Trophoblast cell (in vitro differentiated cells and primary cell): ENCODE measurements at regions not wholly inside any gene's neighbourhood (a gene's known extent, or its start where the extent isn't known, plus 50 kb on each side); places are given as distances from the start of the nearest gene placed in this dataset.

Source experiments
- DNase-seq, 2 donors: peaks; one replicate each; pipeline ENCODE4 v3.0.0-alpha.2; 2016
- H2AFZ ChIP-seq: 2 replicates; pipeline ENCODE4 v1.6.1; 2013; ENCODE audit warnings: low read length, moderate library complexity, mild to moderate bottlenecking; ENCODE audit not compliant: insufficient read depth, poor library complexity
- H2AK5ac ChIP-seq: 2 replicates; pipeline ENCODE4 v1.6.1; 2013; ENCODE audit warnings: mild to moderate bottlenecking, low read length
- H2BK120ac ChIP-seq: 2 replicates; pipeline ENCODE4 v1.6.1; 2013; ENCODE audit warnings: low read length, mild to moderate bottlenecking, moderate library complexity; ENCODE audit not compliant: insufficient read depth, poor library complexity
- H2BK12ac ChIP-seq: 2 replicates; pipeline ENCODE4 v1.6.1; 2013; ENCODE audit warnings: mild to moderate bottlenecking, low read length, moderate library complexity
- H2BK5ac ChIP-seq: 2 replicates; pipeline ENCODE4 v1.6.1; 2013; ENCODE audit warnings: low read length, low read depth, moderate library complexity, mild to moderate bottlenecking; ENCODE audit not compliant: poor library complexity
- H3K14ac ChIP-seq: 2 replicates; pipeline ENCODE4 v1.6.1; 2013; ENCODE audit warnings: mild to moderate bottlenecking, low read length
- H3K18ac ChIP-seq: 2 replicates; pipeline ENCODE4 v1.6.1; 2013; ENCODE audit warnings: mild to moderate bottlenecking, low read length
- H3K23ac ChIP-seq: 2 replicates; pipeline ENCODE4 v1.6.1; 2013; ENCODE audit warnings: low read length
- H3K27ac ChIP-seq: 2 replicates; pipeline ENCODE4 v1.5.1; 2013; ENCODE audit warnings: low read depth, mild to moderate bottlenecking, inconsistent platforms, low read length, moderate library complexity
- H3K27me3 ChIP-seq: 2 replicates; pipeline ENCODE4 v1.6.1; 2013; ENCODE audit warnings: inconsistent platforms, mild to moderate bottlenecking, low read length, moderate library complexity; ENCODE audit not compliant: insufficient read depth
- H3K36me3 ChIP-seq, 2 experiments: 1 replicate in 1 of 2; 2 replicates in 1 of 2; pipeline ENCODE4 v1.6.1; 2013; ENCODE audit warnings: low read length in 2 of 2, mild to moderate bottlenecking in 2 of 2, moderate library complexity in 1 of 2; ENCODE audit not compliant: insufficient read depth in 2 of 2, control insufficient read depth in 1 of 2
- H3K4ac ChIP-seq: 2 replicates; pipeline ENCODE4 v1.6.1; 2013; ENCODE audit warnings: low read depth, mild to moderate bottlenecking, low read length, moderate library complexity
- H3K4me1 ChIP-seq, 2 experiments: 1 replicate in 1 of 2; 2 replicates in 1 of 2; pipeline ENCODE4 v1.6.1; 2013; ENCODE audit warnings: low read length in 2 of 2, mild to moderate bottlenecking in 2 of 2, moderate library complexity in 1 of 2; ENCODE audit not compliant: insufficient read depth in 2 of 2, control insufficient read depth in 1 of 2
- H3K4me2 ChIP-seq: 2 replicates; pipeline ENCODE4 v1.6.1; 2013; ENCODE audit warnings: inconsistent platforms, mild to moderate bottlenecking, low read length, moderate library complexity
- H3K4me3 ChIP-seq: 2 replicates; pipeline ENCODE4 v1.5.1; 2013; ENCODE audit warnings: mild to moderate bottlenecking, low read depth, low read length, inconsistent platforms
- H3K79me1 ChIP-seq: one replicate; pipeline ENCODE4 v1.6.1; 2013; ENCODE audit warnings: low read length
- H3K79me2 ChIP-seq: 2 replicates; pipeline ENCODE4 v1.6.1; 2013; ENCODE audit warnings: low read length, mild to moderate bottlenecking; ENCODE audit not compliant: control insufficient read depth, insufficient read depth, poor library complexity
- H3K9ac ChIP-seq: 2 replicates; pipeline ENCODE4 v1.6.1; 2013; ENCODE audit warnings: mild to moderate bottlenecking, low read length
- H3K9me3 ChIP-seq: 2 replicates; pipeline ENCODE4 v1.6.1; 2013; ENCODE audit warnings: low read depth, mild to moderate bottlenecking, control low read depth, inconsistent platforms, low read length; ENCODE audit not compliant: insufficient read depth
- H4K12ac ChIP-seq: 2 replicates; pipeline ENCODE4 v1.6.1; 2013; ENCODE audit warnings: low read depth, mild to moderate bottlenecking, low read length, moderate library complexity
- H4K8ac ChIP-seq: 2 replicates; pipeline ENCODE4 v1.6.1; 2013; ENCODE audit warnings: low read depth, mild to moderate bottlenecking, low read length, moderate library complexity
- H4K91ac ChIP-seq: one replicate; pipeline ENCODE4 v1.6.1; 2013; ENCODE audit warnings: low read depth, mild to moderate bottlenecking, low read length, moderate library complexity
- WGBS: extraction: QIAGEN DNeasy Blood & Tissue Kit; methylation state at CpG from one replicate; pipeline ENCODE4 v1.1.7; 2013; ENCODE audit warnings: missing lambda C conversion rate; ENCODE audit not compliant: insufficient read length, insufficient coverage; ENCODE audit errors: extremely low coverage; 5-methylcytosine and 5-hydroxymethylcytosine counted together

- Histone ChIP-seq H3K9me3 (no peaks in the 10 kb centered on the region), H4K91ac (no peak overlapping the region), H4K8ac (no peak overlapping the region), H3K4me1 (no peaks in the 10 kb centered on the region), H3K4ac (no peak overlapping the region), H3K79me2 (no peaks in the 10 kb centered on the region), H2BK5ac (no peak overlapping the region), H3K23ac (no peak overlapping the region), H3K4me2 (no peak overlapping the region), H3K36me3 (no peaks in the 10 kb centered on the region), H3K27ac (no peak overlapping the region), H3K18ac (no peak overlapping the region), H3K9ac (no peak overlapping the region), H3K14ac (no peak overlapping the region), H2AFZ (no peak overlapping the region), H2BK120ac (no peak overlapping the region), H2BK12ac (no peak overlapping the region), H3K4me3 (no peak overlapping the region), H3K27me3 (no peaks in the 10 kb centered on the region), H3K79me1 (peaks cover 3% of the 10 kb centered on the region), H2AK5ac (no peak overlapping the region), H4K12ac (no peak overlapping the region)
- DNase-seq = no peak
- WGBS = no CpG with 5 or more reads among the region's 3 CpGs
These were observed 504.5 kb downstream of the XPNPEP1 start for GRCh38 chr10:109418795-109419194.

GRCh38 chr10:109417803-109418202, 505.5 kb downstream of the XPNPEP1 start:
- no peaks in the 10 kb centered on the region for H3K4me1 ChIP-seq
- no peak overlapping the region for H3K27ac ChIP-seq

GRCh38 chr10:109412353-109412752, 511.0 kb downstream of the XPNPEP1 start:
- Histone ChIP-seq H4K91ac (no peak overlapping the region), H3K4me2 (no peak overlapping the region), H2AK5ac (no peak overlapping the region), H3K27me3 (no peaks in the 10 kb centered on the region), H3K79me2 (no peaks in the 10 kb centered on the region), H3K4me3 (no peak overlapping the region), H3K79me1 (no peaks in the 10 kb centered on the region), H3K9ac (no peak overlapping the region), H3K36me3 (no peaks in the 10 kb centered on the region), H3K23ac (no peak overlapping the region), H3K27ac (no peak overlapping the region), H3K14ac (no peak overlapping the region), H4K8ac (no peak overlapping the region), H4K12ac (no peak overlapping the region), H3K4ac (no peak overlapping the region), H2BK12ac (no peak overlapping the region), H3K4me1 (no peaks in the 10 kb centered on the region), H3K18ac (no peak overlapping the region), H3K9me3 (no peaks in the 10 kb centered on the region), H2BK120ac (no peak overlapping the region), H2BK5ac (no peak overlapping the region), H2AFZ (no peak overlapping the region)
- no CpG with 5 or more reads among the region's 1 CpG for WGBS
- no peak for DNase-seq

More at GRCh38 chr10:109417803-109418202, 505.5 kb downstream of the XPNPEP1 start:
- Histone ChIP-seq H4K12ac (no peak overlapping the region), H4K8ac (no peak overlapping the region), H3K27me3 (no peaks in the 10 kb centered on the region), H3K9me3 (no peaks in the 10 kb centered on the region), H3K9ac (no peak overlapping the region), H3K18ac (no peak overlapping the region), H2BK120ac (no peak overlapping the region), H2AK5ac (no peak overlapping the region), H2BK12ac (no peak overlapping the region), H3K36me3 (no peaks in the 10 kb centered on the region), H4K91ac (no peak overlapping the region), H2BK5ac (no peak overlapping the region), H3K14ac (no peak overlapping the region), H2AFZ (no peak overlapping the region), H3K4me2 (no peak overlapping the region), H3K23ac (no peak overlapping the region), H3K4me3 (no peak overlapping the region), H3K4ac (no peak overlapping the region), H3K79me1 (peaks cover 3% of the 10 kb centered on the region), H3K79me2 (no peaks in the 10 kb centered on the region)
- no peak for DNase-seq
- no CpG with 5 or more reads among the region's 4 CpGs for whole genome bisulfite sequencing

GRCh38 chr10:109411917-109412316, 511.4 kb downstream of the XPNPEP1 start:
- H3K79me1 ChIP-seq = no peaks in the 10 kb centered on the region
- no peaks in the 10 kb centered on the region for H3K9me3 ChIP-seq
- no peak overlapping the region for H3K14ac ChIP-seq
- no peak overlapping the region for H3K9ac ChIP-seq
- no peaks in the 10 kb centered on the region for H3K27me3 ChIP-seq
- H3K4me3 ChIP-seq = no peak overlapping the region
- H3K79me2 ChIP-seq = no peaks in the 10 kb centered on the region
- H3K23ac ChIP-seq = no peak overlapping the region
- no peak overlapping the region for H3K27ac ChIP-seq
- WGBS = no CpG with 5 or more reads among the region's 3 CpGs
- H3K4ac ChIP-seq = no peak overlapping the region
- H2BK5ac ChIP-seq = no peak overlapping the region
- no peak for DNase-seq
- H2AK5ac ChIP-seq = no peak overlapping the region
- no peak overlapping the region for H2BK12ac ChIP-seq
- H3K18ac ChIP-seq = no peak overlapping the region
- H3K36me3 ChIP-seq = no peaks in the 10 kb centered on the region
- no peak overlapping the region for H4K91ac ChIP-seq
- H4K12ac ChIP-seq = no peak overlapping the region
- H4K8ac ChIP-seq = no peak overlapping the region
- no peak overlapping the region for H2AFZ ChIP-seq
- no peaks in the 10 kb centered on the region for H3K4me1 ChIP-seq
- no peak overlapping the region for H3K4me2 ChIP-seq
- no peak overlapping the region for H2BK120ac ChIP-seq
